ENCODE measurements at regions not wholly inside any gene's neighbourhood (a gene's known extent, or its start where the extent isn't known, plus 50 kb on each side); places are given as distances from the start of the nearest gene placed in this dataset.

DNA sequence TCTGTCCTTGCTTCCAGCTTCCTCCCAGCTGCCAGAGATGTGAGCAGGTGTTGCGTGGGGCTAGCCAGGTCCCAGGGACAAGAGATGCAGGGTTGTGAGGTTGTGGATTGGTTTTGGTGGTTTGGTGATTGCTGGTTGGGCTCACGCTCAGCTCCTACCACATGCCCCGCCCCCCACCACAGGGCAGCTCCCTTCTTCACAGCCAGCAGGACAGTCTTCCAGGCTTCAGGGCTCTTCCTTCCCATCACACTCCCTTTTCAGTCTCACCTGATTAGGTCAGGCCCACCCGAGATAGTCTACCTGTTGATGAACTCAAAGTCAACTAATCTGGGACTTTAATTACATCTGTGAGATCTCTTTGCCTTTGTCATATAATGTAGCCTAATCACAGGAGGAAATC, 52.0 kb upstream of the GLI2 start:
- TF ChIP-seq, protein P1, sequence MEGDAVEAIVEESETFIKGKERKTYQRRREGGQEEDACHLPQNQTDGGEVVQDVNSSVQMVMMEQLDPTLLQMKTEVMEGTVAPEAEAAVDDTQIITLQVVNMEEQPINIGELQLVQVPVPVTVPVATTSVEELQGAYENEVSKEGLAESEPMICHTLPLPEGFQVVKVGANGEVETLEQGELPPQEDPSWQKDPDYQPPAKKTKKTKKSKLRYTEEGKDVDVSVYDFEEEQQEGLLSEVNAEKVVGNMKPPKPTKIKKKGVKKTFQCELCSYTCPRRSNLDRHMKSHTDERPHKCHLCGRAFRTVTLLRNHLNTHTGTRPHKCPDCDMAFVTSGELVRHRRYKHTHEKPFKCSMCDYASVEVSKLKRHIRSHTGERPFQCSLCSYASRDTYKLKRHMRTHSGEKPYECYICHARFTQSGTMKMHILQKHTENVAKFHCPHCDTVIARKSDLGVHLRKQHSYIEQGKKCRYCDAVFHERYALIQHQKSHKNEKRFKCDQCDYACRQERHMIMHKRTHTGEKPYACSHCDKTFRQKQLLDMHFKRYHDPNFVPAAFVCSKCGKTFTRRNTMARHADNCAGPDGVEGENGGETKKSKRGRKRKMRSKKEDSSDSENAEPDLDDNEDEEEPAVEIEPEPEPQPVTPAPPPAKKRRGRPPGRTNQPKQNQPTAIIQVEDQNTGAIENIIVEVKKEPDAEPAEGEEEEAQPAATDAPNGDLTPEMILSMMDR (IDR thresholded peaks at IDR 0.05; ENCODE audit: poor library complexity), result no peak
- no peak for TF ChIP-seq EZH2 (IDR thresholded peaks at IDR 0.05; ENCODE audit: borderline replicate concordance)
- no peak for TF ChIP-seq EZH2phosphoT487 (IDR thresholded peaks at IDR 0.05; ENCODE audit: low read depth, severe bottlenecking, unreplicated experiment)

All from hepatocyte (in vitro differentiated cells).